Adipocyte (in vitro differentiated cells): ENCODE measurements at regions not wholly inside any gene's neighbourhood (a gene's known extent, or its start where the extent isn't known, plus 50 kb on each side); places are given as distances from the start of the nearest gene placed in this dataset.

ENCODE experiments used
- DNase-seq: peaks from one replicate; pipeline ENCODE4 v3.0.0-alpha.2; 2015; ENCODE audit warnings: low read depth
- H3K27me3 ChIP-seq: replicated peaks from 2 replicates; pipeline ENCODE4 v1.7.0; 2013; ENCODE audit warnings: mild to moderate bottlenecking, low read length, moderate library complexity; ENCODE audit not compliant: control insufficient read depth, insufficient read depth
- H3K36me3 ChIP-seq: 2 replicates; pipeline ENCODE4 v1.7.0; 2013; ENCODE audit warnings: low read length, mild to moderate bottlenecking, moderate library complexity; ENCODE audit not compliant: control insufficient read depth, insufficient read depth, severe bottlenecking
- H3K4me1 ChIP-seq: 2 replicates; pipeline ENCODE4 v1.7.0; 2013; ENCODE audit warnings: mild to moderate bottlenecking, low read length, moderate library complexity; ENCODE audit not compliant: control insufficient read depth, insufficient read depth
- H3K4me3 ChIP-seq: 2 replicates; pipeline ENCODE4 v1.7.0; 2013; ENCODE audit warnings: mild to moderate bottlenecking, low read length, moderate library complexity
- H3K9ac ChIP-seq: 2 replicates; pipeline ENCODE4 v1.7.0; 2013; ENCODE audit warnings: mild to moderate bottlenecking, low read length, moderate library complexity
- H3K9me3 ChIP-seq: 2 replicates; pipeline ENCODE4 v1.7.0; 2013; ENCODE audit warnings: mild to moderate bottlenecking, low read length, moderate library complexity; ENCODE audit not compliant: control insufficient read depth

DNA sequence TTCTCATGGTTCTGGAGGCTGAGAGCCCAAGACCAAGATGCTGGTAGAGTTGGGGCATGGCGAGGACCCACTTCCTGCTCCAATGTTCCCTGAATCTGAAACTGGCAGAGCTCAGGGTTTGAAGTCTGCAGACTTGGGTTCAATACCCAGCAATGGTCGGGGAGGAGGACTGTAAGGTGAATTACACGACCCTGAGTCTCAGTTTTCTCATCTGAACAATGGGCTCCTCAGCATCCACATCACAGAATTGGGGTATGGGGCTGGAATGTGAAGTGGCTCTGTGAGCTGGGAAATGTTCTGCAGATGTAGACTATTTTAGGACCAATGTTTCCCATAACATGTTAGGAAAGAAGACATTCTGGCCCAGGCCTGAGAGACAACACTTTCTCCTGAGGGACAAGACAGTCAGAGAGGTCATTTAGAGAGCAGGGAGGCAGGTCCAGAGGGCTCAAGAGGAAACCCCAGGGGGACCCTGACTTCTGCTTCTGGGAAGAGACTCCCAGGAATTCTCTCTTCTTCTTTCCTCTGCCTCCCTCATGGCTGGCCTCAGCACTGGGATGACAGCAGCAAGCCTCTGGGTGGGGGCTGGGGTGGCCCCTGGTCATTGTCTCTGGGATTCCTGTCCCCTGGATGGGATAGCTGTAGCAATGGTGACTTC lies 141.3 kb upstream of the PMEPA1 start:
- peaks cover 20% of the 10 kb centered on the region for H3K27me3 ChIP-seq
- H3K4me1 ChIP-seq = no peaks in the 10 kb centered on the region
- H3K36me3 ChIP-seq = no peaks in the 10 kb centered on the region
- H3K9ac ChIP-seq = no peak overlapping the region
- H3K9me3 ChIP-seq = peaks cover 9% of the 10 kb centered on the region
- no peak for DNase-seq
- no peak overlapping the region for H3K4me3 ChIP-seq

DNA sequence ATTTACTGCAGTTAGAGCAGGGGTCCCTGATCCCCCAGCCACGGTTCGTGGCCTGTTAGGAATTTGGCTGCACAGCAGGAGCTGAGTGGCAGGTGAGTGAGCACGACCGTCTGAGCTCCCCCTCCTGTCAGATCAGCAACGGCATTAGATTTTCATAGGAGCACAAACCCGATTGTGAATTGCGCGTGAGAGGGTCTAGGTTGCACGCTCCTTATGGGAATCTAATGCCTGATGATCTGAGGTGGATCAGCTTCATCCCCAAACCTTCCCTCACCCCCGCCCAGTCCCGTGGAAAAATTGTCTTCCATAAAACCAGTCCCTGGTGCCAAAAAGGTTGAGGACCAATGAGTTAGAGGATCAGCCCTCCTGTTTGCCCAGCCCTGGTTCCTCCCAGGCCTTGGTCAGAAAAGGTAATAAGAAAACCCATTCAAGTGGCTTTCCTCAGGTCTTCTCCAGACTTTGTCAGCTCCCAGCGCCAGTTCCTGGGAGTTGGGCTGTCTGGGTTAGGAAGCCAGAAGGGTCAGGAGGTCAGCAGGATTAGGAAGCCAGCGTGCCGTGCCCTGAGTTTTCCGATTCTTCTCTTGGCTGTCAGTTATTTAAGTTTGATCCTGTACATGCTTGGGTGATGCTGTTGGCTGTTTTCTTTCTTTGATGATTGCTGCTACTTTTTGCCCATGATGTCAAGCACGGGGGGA lies 139.9 kb upstream of the PMEPA1 start:
- no peak for DNase-seq
- no peak overlapping the region for H3K4me3 ChIP-seq
- no peaks in the 10 kb centered on the region for H3K36me3 ChIP-seq
- no peaks in the 10 kb centered on the region for H3K4me1 ChIP-seq
- H3K9ac ChIP-seq = no peak overlapping the region
- H3K9me3 ChIP-seq = peaks cover 9% of the 10 kb centered on the region
- peaks cover 35% of the 10 kb centered on the region for H3K27me3 ChIP-seq

DNA sequence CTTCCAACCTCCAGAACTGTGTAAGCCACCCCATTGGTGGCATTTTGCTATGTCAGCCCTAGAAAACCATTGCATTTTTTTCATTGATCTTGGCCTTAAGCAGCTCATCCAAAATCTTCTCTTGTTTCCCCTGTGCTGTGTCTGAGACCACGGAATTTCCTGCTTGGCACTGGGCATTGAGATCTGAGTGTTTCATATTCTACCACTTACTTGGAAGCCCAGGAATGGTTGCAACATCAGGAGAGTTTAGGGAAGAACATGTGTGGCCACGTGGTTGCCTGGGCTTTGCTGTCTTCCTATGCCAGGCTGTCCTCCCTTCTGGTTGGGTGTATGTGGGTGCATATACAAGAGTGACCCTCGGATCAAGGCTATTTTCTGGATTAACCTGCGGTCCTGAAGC lies 139.3 kb upstream of the PMEPA1 start:
- H3K4me1 ChIP-seq = no peaks in the 10 kb centered on the region
- no peaks in the 10 kb centered on the region for H3K36me3 ChIP-seq
- peaks cover 40% of the 10 kb centered on the region for H3K27me3 ChIP-seq
- H3K4me3 ChIP-seq = no peak overlapping the region
- no peak overlapping the region for H3K9ac ChIP-seq
- peak; percentile 45 for DNase-seq
- H3K9me3 ChIP-seq = peaks cover 9% of the 10 kb centered on the region

DNA sequence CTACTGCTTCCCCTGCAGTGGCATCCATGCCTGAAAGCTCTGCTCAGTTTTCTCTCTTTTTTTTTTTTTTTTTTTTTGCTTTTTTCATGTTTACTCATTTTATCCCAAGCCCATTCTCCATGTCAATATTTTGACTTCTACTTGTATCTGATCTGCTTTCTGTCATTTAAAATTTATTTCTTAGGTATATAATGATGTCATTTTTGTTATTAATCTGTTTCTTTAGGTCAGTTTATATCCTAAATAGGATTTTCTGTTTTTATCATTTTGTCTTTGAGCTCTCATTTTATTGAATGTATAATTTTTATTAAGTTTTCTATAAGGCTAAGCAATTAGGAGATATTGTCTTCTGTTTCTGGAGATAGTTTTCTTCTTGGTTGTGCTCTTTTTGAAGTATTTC lies 138.5 kb upstream of the PMEPA1 start:
- Histone ChIP-seq H3K9me3 (peaks cover 9% of the 10 kb centered on the region), H3K36me3 (no peaks in the 10 kb centered on the region), H3K27me3 (peaks cover 42% of the 10 kb centered on the region), H3K4me1 (no peaks in the 10 kb centered on the region), H3K4me3 (no peak overlapping the region), H3K9ac (no peak overlapping the region)
- no peak for DNase-seq

DNA sequence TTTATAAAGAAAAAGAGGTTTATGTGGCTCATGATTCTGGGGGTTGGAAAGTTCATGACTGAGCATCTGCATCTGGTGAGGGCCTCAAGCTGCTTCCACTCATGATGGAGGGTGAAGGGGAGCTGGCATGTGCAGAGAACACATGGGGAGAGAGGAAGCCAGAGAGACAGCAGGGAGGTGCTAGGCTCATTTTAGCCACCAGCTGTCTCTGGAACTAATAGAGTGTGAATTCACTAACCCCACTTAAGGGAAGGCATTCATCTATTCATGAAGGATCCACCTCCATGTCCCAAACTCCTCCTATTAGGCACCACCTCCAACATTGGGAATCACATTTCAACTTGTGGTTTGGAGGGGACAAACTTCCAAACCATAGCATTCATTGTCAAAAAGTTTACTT lies 137.3 kb upstream of the PMEPA1 start:
- no peak for DNase-seq
- H3K27me3 ChIP-seq = peaks cover 40% of the 10 kb centered on the region
- H3K9me3 ChIP-seq = peaks cover 7% of the 10 kb centered on the region
- no peak overlapping the region for H3K9ac ChIP-seq
- H3K4me3 ChIP-seq = no peak overlapping the region
- no peaks in the 10 kb centered on the region for H3K36me3 ChIP-seq
- no peaks in the 10 kb centered on the region for H3K4me1 ChIP-seq

DNA sequence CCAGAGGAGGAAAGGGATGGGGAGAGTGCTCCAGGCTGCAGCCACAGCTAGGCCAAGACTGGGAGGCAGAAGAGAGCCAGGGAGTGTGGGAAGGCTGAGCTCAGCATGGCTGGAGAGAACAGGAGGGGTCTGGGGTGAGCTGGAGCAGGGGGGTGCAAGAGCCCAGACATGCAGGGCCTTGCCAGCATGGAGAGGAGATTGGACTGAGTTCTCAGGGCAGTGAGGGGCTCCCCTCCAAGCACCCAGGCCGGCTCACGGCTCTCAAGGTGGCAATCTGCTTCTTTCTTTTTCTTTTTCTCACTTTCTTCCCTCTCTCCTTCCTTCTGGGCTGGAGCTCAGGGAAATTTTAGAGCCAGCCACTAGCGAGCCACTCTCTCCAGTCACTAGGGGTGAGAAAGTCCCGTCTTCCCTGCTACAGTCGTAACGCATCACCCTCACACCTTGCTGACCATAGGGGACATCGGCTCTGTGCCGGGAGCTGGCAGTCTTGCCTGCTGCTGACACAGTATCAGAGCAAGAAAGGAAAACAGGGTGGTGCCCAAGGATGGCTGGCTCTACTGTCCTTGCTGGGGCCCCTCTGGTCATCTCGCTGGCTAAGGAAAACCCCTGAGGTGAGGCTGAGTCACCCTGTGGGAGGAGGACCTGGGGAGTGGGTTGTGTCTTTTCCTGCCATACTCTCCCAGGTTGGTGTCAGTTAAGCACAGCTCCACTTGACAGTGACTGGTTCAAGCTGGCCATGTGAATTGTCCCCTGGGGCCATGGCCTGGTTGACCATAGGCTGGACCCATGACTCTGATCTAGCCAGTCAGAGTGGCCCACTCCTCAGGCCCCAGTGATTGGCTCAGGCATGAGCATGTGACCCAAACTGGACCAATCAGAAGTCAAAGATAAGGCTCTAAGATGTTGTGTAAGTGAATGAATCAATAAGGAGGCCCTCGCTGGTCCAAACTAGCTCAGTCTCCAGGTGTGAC lies 135.1 kb upstream of the PMEPA1 start:
- H3K9me3 ChIP-seq = peaks cover 5% of the 10 kb centered on the region
- no peaks in the 10 kb centered on the region for H3K36me3 ChIP-seq
- DNase-seq = no peak
- H3K27me3 ChIP-seq = peaks cover 56% of the 10 kb centered on the region
- no peaks in the 10 kb centered on the region for H3K4me1 ChIP-seq
- H3K9ac ChIP-seq = no peak overlapping the region
- no peak overlapping the region for H3K4me3 ChIP-seq

DNA sequence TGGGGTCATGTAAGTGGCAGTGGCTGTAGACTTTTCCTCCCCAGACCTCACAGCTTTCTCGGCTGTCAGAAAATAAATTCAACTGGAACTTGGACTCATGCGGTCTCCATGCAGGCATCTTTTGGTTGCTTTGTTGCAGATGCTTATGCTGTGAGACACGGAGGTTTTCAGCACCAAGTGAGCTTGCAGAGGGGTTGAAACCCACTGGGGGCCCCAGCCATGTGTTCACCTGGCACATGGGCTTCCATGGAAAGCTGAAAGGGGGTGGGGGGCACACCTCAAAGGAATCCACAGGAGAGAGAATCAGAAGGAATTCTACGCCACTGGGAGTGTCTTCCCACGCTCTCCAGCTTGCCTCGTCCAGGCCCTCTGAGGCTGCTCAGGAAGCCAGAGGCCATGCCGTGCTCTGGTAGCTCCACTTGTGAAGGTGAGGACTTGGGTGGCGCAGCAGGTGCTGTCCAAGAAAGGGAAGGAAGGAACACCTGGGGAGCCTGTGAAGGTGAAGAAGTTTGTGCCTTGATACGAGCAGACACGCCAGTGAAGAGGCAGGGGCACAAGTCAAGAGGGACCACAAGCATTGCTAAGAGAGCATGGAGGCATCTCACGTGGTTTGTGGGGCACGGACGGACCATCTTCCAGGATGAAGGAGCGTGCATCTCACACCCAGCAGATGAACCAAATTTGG lies 134.3 kb upstream of the PMEPA1 start:
- Histone ChIP-seq H3K9ac (no peak overlapping the region), H3K4me3 (no peak overlapping the region), H3K27me3 (peaks cover 64% of the 10 kb centered on the region), H3K9me3 (peaks cover 5% of the 10 kb centered on the region), H3K4me1 (no peaks in the 10 kb centered on the region), H3K36me3 (no peaks in the 10 kb centered on the region)
- no peak for DNase-seq

DNA sequence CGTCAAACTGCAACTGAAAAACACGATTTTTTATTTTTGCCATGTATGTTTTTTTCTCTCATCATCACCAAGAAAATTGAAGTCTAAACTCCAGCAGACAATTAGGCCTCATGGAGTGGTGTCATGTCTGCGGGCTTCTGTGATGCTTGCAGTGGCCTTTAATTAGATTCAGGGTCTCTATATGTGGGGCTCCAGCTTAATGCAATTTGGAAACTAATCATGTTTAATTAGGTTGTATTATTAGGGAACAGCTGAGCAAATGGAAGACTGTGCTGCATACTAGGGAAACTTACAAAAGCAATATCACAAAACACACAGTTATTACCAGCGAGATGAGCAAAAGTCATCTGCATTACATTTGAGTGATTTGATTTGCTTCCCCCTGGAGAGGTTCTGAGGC lies 132.9 kb upstream of the PMEPA1 start:
- no peak overlapping the region for H3K4me3 ChIP-seq
- H3K4me1 ChIP-seq = no peaks in the 10 kb centered on the region
- H3K9me3 ChIP-seq = peaks cover 5% of the 10 kb centered on the region
- no peak overlapping the region for H3K9ac ChIP-seq
- H3K36me3 ChIP-seq = no peaks in the 10 kb centered on the region
- peaks cover 72% of the 10 kb centered on the region for H3K27me3 ChIP-seq
- DNase-seq = no peak

DNA sequence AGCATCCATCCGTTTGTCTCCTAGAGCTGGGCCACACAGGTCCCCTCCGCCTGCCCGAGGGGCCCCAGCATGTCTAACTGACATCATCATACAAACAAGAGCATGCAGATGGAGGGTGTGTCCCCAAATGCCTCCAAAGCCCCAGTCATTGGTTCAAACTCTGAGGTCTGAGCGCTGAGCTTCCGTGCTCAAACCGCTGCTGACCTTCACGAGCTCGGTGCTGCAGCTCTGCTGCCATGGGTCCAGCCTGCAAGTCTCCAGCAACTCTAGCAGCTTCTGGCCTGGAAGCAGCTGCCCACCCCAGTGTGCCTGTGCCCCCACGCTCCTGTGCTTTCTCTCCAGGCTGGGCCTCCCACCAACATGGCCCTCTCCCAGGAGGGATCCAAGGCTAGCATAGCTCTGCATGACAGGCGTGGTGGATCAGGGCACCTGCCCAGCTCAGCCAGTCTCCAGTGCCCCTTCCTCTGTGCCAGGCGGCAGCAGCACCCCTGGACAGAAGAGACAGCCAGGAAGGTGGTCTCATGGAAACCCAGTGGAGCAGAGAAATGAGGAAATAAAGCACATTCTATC lies 131.6 kb upstream of the PMEPA1 start:
- no peaks in the 10 kb centered on the region for H3K36me3 ChIP-seq

DNA sequence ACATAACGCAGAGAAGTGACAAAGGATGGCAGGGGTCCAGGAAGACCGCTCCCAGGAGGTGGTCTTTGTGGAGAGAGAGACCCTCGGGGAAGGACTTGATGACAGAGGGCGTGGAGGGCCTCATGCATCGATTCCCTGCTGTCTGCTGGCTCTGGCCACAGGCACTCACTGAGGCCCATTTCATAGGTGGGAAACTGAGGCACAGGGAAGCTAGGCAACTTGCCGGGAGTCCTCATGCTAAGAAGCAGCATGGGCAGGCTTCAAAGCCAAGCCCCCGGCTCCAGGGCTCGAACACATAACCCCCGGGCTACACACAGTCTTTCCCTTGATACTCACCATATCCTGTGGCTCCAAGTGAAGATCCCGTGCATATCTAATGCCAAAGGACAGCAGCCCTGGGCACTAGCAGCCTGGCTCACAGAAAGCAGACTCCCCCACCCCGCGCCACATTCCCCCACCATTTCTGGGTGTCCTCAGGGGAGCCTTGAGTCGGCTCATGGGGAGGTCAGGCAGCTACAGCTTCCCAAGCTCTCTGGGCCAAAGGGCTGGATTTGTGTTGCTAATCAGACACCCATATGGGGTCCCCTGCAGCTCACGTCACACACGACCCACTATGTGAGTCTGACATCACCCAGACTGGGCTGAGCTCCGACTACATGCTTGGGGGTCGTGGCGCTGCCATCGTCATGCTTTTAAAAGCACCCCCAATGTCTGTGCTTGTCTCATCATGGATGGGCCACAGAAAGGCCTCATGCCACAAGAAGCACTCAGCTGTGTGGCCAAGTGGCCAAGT lies 130.9 kb upstream of the PMEPA1 start:
- Histone ChIP-seq H3K9ac (no peak overlapping the region), H3K4me1 (no peaks in the 10 kb centered on the region), H3K9me3 (no peaks in the 10 kb centered on the region), H3K27me3 (peaks cover 62% of the 10 kb centered on the region), H3K36me3 (no peaks in the 10 kb centered on the region), H3K4me3 (no peak overlapping the region)
- no peak for DNase-seq

More for the DNA sequence above, 131.6 kb upstream of the PMEPA1 start:
- Histone ChIP-seq H3K9ac (no peak overlapping the region), H3K4me1 (no peaks in the 10 kb centered on the region), H3K9me3 (no peaks in the 10 kb centered on the region), H3K4me3 (no peak overlapping the region), H3K27me3 (peaks cover 69% of the 10 kb centered on the region)
- DNase-seq = no peak
